OCI-LY7 (cell line): ENCODE measurements at regions not wholly inside any gene's neighbourhood (a gene's known extent, or its start where the extent isn't known, plus 50 kb on each side); places are given as distances from the start of the nearest gene placed in this dataset.

Source experiments
- CTCF ChIP-seq: fragments of 200-600 bp; sonication (generic); conservative IDR thresholded peaks from 2 replicates; pipeline ENCODE4 v1.5.1; 2014; ENCODE audit warnings: mild to moderate bottlenecking, antibody characterized with exemption, low read length, moderate library complexity, mixed read lengths
- EZH2phosphoT487 ChIP-seq: fragments of 200-600 bp; sonication (generic); IDR thresholded peaks from 2 replicates; pipeline ENCODE4 v1.6.1; 2018; ENCODE audit warnings: low read depth, borderline replicate concordance, mild to moderate bottlenecking, mixed run types, antibody characterized with exemption, low read length, moderate library complexity, mixed read lengths

- TF ChIP-seq CTCF (no peak), EZH2phosphoT487 (no peak)
Observed at GRCh38 chr11:109326781-109327180, 95.2 kb upstream of the C11orf87 start.
